Right cardiac atrium (tissue), 5 donors: ENCODE measurements at regions not wholly inside any gene's neighbourhood (a gene's known extent, or its start where the extent isn't known, plus 50 kb on each side); places are given as distances from the start of the nearest gene placed in this dataset.

ENCODE experiments used
- ATAC-seq, 2 donors: fragments of 200-7000 bp; cut with Tn5 transposase; one replicate each; pipeline versions ENCODE4 v1.8.0 to v1.9.1; 2020; ENCODE audit warnings: moderate library complexity in 2 of 2, mild to moderate bottlenecking in 1 of 2
- DNase-seq, 3 donors: peaks; one replicate each; pipeline ENCODE4 v3.0.0-alpha.2; 2020
- H3K27ac ChIP-seq: one replicate; pipeline ENCODE4 v1.5.1; 2013; ENCODE audit warnings: mild to moderate bottlenecking, low read length, control low read depth, moderate library complexity
- H3K27me3 ChIP-seq: one replicate; pipeline ENCODE4 v1.6.1; 2013; ENCODE audit not compliant: control insufficient read depth, insufficient read depth
- H3K4me1 ChIP-seq: one replicate; pipeline ENCODE4 v1.6.1; 2013; ENCODE audit warnings: low read length; ENCODE audit not compliant: control insufficient read depth, insufficient read depth
- H3K4me3 ChIP-seq: one replicate; pipeline ENCODE4 v1.5.1; 2013; ENCODE audit warnings: low read length, control low read depth
- H3K9me3 ChIP-seq: one replicate; pipeline ENCODE4 v1.6.1; 2013; ENCODE audit warnings: low read length; ENCODE audit not compliant: control insufficient read depth
- WGBS: extraction: QIAGEN DNeasy Blood & Tissue Kit; methylation state at CpG from one replicate; pipeline ENCODE4 v1.1.7; 2013; 5-methylcytosine and 5-hydroxymethylcytosine counted together
- intact Hi-C, 4 donors: fragments of 100-400 bp; cut with DNase I; formaldehyde crosslinking; loops; one replicate each; pipeline versions ENCODE4 v1.11.0 to v1.14.0; 2022 to 2023
- donor health status: healthy with polysubstance abuse.
- donor health status: DM: no; HTN: yes; CAD: no.
- donor health status: DM: no; HTN: no; CAD: no.
- donor health status: DM: no; HTN: yes; CAD: no; lungs with severe emphysema.
- donor health status: DM: yes; HTN: yes; CAD: no.

DNA sequence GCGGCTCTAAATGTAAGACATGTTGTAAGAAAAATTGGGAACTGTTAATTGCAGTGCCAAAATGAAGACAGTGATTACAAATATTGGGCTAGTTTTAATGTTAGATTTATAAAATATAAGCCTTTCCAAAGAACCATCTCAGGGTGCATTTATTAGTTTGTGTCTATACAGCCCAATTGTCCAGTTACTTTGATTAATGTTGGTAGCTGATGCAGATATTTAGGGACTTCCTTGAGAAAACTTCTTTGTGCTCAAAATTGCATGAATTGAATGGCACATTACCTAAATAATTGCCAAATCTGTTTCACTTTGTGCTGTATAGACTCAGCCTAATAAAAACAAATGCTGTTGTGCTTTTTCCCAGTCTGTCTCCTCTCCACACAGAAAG, 83.7 kb downstream of the DAD1 start:
- ATAC-seq (no peak), DNase-seq (no peak)
- 72% methylated on average over 1 of the region's 1 CpG for WGBS
- no peaks in the 10 kb centered on the region for H3K9me3 ChIP-seq
- H3K27ac ChIP-seq, result no peak overlapping the region
- no peak overlapping the region for H3K4me3 ChIP-seq
- H3K27me3 ChIP-seq, result no peaks in the 10 kb centered on the region
- intact Hi-C loops, result loop anchor here in 1 of 4 donors (5.0 kb wide), 1 partner anchor 42 kb away; no protein-coding TSS in a partner anchor
- no peaks in the 10 kb centered on the region for H3K4me1 ChIP-seq

GRCh38 chr14:22502551-22502950, 86.5 kb downstream of the DAD1 start:
- peak overlapping the region; percentile 86 for H3K27ac ChIP-seq
- H3K9me3 ChIP-seq, result no peaks in the 10 kb centered on the region
- peaks cover 2% of the 10 kb centered on the region for H3K4me1 ChIP-seq
- H3K4me3 ChIP-seq, result no peak overlapping the region
- intact Hi-C loops, result no loop called here
- no peaks in the 10 kb centered on the region for H3K27me3 ChIP-seq
- no peak for DNase-seq
- peak in 1 of 2 donors; percentile 12 for ATAC-seq
- 61% methylated on average over 6 of the region's 6 CpGs for WGBS

- intact Hi-C loops, result no loop called here
- 58% methylated on average over 10 of the region's 10 CpGs for WGBS
- Histone ChIP-seq H3K27ac (peak overlapping the region; percentile 86), H3K27me3 (no peaks in the 10 kb centered on the region), H3K4me1 (peaks cover 2% of the 10 kb centered on the region), H3K4me3 (peak overlapping the region; percentile 30), H3K9me3 (no peaks in the 10 kb centered on the region)
- ATAC-seq, result peak; percentile 68 to 81
- peak; percentile 58 to 86 (median 85) for DNase-seq
These were observed 87.0 kb downstream of the DAD1 start for GRCh38 chr14:22502007-22502406.

DNA sequence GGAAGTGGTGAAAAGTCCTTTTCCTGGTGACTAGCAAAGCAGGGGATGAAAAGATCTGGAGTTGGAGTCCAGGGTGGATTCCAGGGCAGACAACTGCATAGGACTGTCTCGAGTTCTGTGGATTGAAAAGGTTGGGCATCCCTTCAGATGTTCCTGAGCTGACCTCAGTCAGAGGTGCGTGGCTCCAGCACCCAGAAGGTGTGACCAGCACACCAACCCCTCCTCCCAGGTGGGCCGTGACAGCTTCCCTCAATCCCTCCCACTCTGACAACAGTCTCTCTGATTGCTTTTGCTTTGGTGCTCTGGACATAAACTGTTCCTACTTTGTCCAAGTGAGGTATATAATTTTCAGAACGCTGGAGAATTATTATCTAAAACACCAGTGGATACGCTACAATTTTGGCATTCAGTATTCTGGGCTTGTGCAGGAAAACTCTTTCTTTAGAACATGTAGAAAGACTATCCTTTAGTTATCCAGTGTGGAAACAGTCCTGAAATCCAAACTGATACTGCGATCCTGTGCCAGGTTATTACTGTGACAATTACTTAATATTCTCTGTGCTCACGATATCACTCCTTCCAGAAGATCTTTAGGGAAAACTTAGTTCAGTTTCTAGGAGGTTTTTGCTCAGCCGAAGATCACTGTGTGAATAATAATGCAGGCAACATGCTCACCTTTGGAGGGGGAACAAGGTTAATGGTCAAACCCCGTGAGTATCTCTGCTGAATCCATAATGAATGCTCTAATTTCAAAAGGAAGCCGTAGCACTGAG, 87.9 kb downstream of the DAD1 start:
- intact Hi-C loops, result no loop called here
- Histone ChIP-seq H3K27ac (peak overlapping the region; percentile 56), H3K4me1 (peaks cover 2% of the 10 kb centered on the region), H3K27me3 (no peaks in the 10 kb centered on the region), H3K4me3 (peak overlapping the region; percentile 30), H3K9me3 (no peaks in the 10 kb centered on the region)
- DNase-seq (no peak), ATAC-seq (peak in 1 of 2 donors; percentile 16)
- WGBS, result 54% methylated on average over 10 of the region's 10 CpGs

DNA sequence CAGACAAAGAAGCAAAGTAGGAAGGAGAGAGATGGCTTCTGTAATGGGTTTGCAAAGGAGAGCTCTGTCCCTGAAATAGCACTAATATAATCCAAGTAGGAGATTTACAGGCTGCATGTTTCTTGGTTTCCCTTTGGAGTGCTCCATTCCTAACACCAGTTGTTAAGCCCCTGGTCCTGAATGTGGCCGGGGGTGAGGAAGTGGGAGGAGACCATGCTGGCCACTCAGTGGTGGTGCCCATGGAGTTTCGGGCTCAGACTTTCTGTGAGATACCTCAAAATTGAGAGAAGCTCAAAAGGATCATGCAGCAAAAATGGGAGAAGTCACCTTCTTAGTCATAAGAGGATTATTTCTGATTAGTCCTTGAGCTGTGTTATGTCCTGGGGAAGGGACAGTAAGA, 88.5 kb downstream of the DAD1 start:
- DNase-seq, result no peak
- peak overlapping the region; percentile 45 for H3K27ac ChIP-seq
- no peak overlapping the region for H3K4me3 ChIP-seq
- no peaks in the 10 kb centered on the region for H3K9me3 ChIP-seq
- no peak for ATAC-seq
- intact Hi-C loops, result no loop called here
- peaks cover 6% of the 10 kb centered on the region for H3K4me1 ChIP-seq
- H3K27me3 ChIP-seq, result no peaks in the 10 kb centered on the region
- WGBS, result 78% methylated on average over 2 of the region's 2 CpGs

GRCh38 chr14:22497671-22498093, 91.3 kb downstream of the DAD1 start:
- Histone ChIP-seq H3K27ac (peak overlapping the region; percentile 96), H3K9me3 (no peaks in the 10 kb centered on the region), H3K4me1 (peaks cover 16% of the 10 kb centered on the region), H3K27me3 (no peaks in the 10 kb centered on the region), H3K4me3 (no peak overlapping the region)
- WGBS, result 61% methylated on average over 5 of the region's 5 CpGs
- intact Hi-C loops, result no loop called here
- DNase-seq (no peak), ATAC-seq (no peak)

DNA sequence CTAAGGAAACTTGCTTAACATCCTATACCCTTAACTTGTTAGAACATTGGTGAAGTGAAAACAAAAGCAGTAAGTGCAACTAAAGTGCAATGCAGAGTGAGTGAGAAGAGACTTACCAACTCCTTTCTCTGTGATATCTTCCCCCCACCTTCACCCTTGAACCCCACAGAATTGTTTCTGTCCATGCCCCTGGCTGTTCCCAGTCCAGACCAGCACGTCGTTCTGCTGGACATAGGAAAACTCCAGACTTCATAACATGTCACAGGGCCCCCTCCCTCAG, 91.9 kb downstream of the DAD1 start:
- Histone ChIP-seq H3K27me3 (no peaks in the 10 kb centered on the region), H3K27ac (peak overlapping the region; percentile 96), H3K9me3 (no peaks in the 10 kb centered on the region), H3K4me1 (peaks cover 17% of the 10 kb centered on the region), H3K4me3 (no peak overlapping the region)
- 73% methylated on average over 2 of the region's 2 CpGs for WGBS
- ATAC-seq, result no peak
- intact Hi-C loops, result no loop called here
- no peak for DNase-seq

DNA sequence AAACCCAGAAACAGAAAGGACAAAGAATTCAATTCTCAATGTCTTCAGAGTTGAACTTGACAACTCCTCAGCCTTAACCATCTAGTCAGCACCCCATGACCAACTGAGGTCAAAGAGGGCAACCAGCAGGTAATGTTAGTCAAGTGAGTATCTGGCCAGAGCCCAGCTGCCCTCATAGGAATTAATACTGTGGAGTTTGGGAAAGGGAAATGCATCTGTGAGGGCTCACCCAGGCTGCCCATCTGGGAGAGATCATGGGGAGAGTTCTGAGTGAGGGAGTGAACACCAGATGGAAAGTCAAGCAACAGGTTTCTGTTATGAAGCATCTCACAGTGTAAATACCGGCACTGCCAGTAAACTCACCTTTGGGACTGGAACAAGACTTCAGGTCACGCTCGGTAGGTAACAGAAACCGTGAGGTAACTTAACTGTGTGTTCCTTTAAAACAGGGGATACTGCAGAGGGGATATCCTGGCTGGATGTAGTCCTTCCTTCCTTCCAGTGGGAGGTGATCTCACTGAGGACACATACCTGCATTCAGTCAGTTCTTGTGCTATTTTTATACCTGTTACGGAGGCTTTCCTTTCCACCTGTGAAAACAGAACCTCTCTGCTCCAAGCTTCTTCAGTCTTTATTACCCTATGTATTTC, 94.4 kb downstream of the DAD1 start:
- H3K27ac ChIP-seq, result peak overlapping the region; percentile 96

DNA sequence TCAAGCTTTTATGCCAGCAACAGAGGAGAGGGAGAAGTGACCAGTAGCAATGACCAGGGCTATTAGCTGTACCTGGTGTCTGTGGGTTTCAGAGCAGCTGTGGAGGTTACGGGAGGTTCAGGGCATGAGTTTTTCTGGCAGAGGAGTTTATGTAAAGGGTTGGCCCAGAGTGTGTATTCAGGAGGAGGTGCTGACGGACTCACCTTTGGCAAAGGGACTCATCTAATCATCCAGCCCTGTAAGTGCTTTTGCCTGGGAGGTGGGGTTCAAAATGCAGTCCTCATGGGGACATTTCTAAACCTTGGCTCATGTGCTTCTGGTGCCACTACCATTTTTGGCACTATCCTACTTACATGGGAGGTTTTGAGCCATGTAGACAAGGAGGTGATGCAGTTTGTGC, 95.3 kb downstream of the DAD1 start:
- intact Hi-C loops, result no loop called here
- no peak overlapping the region for H3K4me3 ChIP-seq
- WGBS, result 78% methylated on average over 2 of the region's 2 CpGs
- H3K4me1 ChIP-seq, result peaks cover 18% of the 10 kb centered on the region
- peak; percentile 58 to 73 for ATAC-seq
- peak in 1 of 3 donors; percentile 51 for DNase-seq
- no peaks in the 10 kb centered on the region for H3K9me3 ChIP-seq
- peak overlapping the region; percentile 90 for H3K27ac ChIP-seq
- no peaks in the 10 kb centered on the region for H3K27me3 ChIP-seq

More for the DNA sequence above, 94.4 kb downstream of the DAD1 start:
- no peak for DNase-seq
- ATAC-seq, result no peak
- H3K9me3 ChIP-seq, result no peaks in the 10 kb centered on the region
- no peaks in the 10 kb centered on the region for H3K27me3 ChIP-seq
- no peak overlapping the region for H3K4me3 ChIP-seq
- intact Hi-C loops, result no loop called here
- peaks cover 18% of the 10 kb centered on the region for H3K4me1 ChIP-seq
- WGBS, result 75% methylated on average over 5 of the region's 5 CpGs

DNA sequence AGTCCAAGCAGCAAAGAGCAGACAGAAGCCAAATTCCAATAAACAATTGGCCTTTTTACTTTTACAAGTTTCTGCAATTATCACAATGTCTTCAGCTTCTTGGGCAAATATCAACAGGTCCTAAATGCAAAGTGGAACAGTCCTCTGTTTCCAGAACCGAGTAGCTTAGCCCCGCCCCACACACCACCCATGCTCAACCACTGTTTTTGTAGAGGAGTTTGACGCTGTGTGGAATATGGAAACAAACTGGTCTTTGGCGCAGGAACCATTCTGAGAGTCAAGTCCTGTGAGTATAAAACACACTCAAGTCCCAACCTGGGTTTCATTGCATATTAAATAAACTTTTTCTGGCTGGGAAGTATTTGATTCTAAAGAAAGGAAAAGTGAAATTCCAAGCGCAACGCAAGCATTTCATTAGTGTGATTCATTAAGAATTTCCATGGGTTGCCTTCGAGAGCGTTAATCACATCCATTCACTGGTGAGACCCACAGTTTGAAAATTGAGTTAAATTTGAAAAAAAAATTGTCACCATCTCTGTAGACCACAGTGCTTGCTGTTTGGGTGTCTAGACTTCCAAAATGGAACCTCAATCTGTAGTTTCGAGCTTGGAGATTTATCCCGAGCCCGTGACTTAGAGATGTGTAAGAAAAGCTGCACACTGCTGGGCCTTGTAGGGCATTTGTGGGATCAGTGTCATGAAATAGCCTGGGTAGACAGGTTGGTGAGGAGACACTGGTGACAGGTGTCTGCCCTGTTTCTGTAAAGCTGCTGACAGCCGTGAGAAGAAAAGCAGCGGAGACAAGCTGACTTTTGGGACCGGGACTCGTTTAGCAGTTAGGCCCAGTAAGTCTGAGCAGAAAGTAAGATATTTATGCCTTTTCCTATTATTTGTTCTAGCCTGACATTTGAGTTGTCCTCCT, 96.1 kb downstream of the DAD1 start:
- Histone ChIP-seq H3K4me1 (peaks cover 18% of the 10 kb centered on the region), H3K4me3 (no peak overlapping the region), H3K27ac (peak overlapping the region; percentile 90), H3K27me3 (no peaks in the 10 kb centered on the region), H3K9me3 (no peaks in the 10 kb centered on the region)
- intact Hi-C loops, result no loop called here
- DNase-seq (peak in 1 of 3 donors; percentile 79), ATAC-seq (peak in 1 of 2 donors; percentile 28)
- 80% methylated on average over 15 of the region's 15 CpGs for WGBS
